Tibial nerve (tissue), 4 donors: ENCODE measurements at regions not wholly inside any gene's neighbourhood (a gene's known extent, or its start where the extent isn't known, plus 50 kb on each side); places are given as distances from the start of the nearest gene placed in this dataset.

Source experiments
- DNase-seq, 2 donors: peaks; one replicate each; pipeline ENCODE4 v3.0.0-alpha.2; 2019; ENCODE audit warnings: low spot score in 2 of 2
- H3K27ac ChIP-seq, 4 donors: fragments of 200-600 bp; sonication (generic) in 3 of 4; one replicate each; pipeline ENCODE4 v1.5.1; 2017 to 2019; ENCODE audit warnings: mild to moderate bottlenecking in 1 of 4
- H3K27me3 ChIP-seq, 2 donors: fragments of 200-600 bp; sonication (generic) in 1 of 2; one replicate each; pipeline versions ENCODE4 v1.5.1 to v1.6.0; 2017 to 2019
- H3K36me3 ChIP-seq, 3 donors: fragments of 200-600 bp; sonication (generic); one replicate each; pipeline ENCODE4 v1.5.1; 2018 to 2019
- H3K4me1 ChIP-seq, 4 donors: fragments of 200-600 bp; sonication (generic) in 3 of 4; one replicate each; pipeline ENCODE4 v1.5.1; 2017 to 2019
- H3K4me3 ChIP-seq, 4 donors: fragments of 200-600 bp; sonication (generic) in 3 of 4; one replicate each; pipeline ENCODE4 v1.5.1; 2017 to 2019; ENCODE audit warnings: mild to moderate bottlenecking in 1 of 4, moderate library complexity in 1 of 4
- H3K9me3 ChIP-seq, 4 donors: fragments of 200-600 bp; sonication (generic) in 3 of 4; one replicate each; pipeline ENCODE4 v1.5.1; 2017 to 2019
- EP300 ChIP-seq, 2 donors: sonication (generic); formaldehyde crosslinking; IDR thresholded peaks; one replicate each; pipeline ENCODE4 v1.6.1; 2017; ENCODE audit warnings: antibody characterized with exemption in 2 of 2, mild to moderate bottlenecking in 1 of 2
- POLR2A ChIP-seq, 2 donors: fragments of 450-650 bp; IDR thresholded peaks; one replicate each; pipeline ENCODE4 v1.6.1; 2017; ENCODE audit warnings: antibody characterized with exemption in 2 of 2, mild to moderate bottlenecking in 2 of 2, moderate library complexity in 2 of 2
- WGBS, 2 donors: methylation state at CpG; one replicate each; pipeline ENCODE4 v1.1.5; 2018; 5-methylcytosine and 5-hydroxymethylcytosine counted together
- TF ChIP-seq, protein P1 (sequence below), 5 experiments: fragments of 200-600 bp in 3 of 5; fragments of 450-650 bp in 2 of 5; sonication (generic) in 3 of 5; IDR thresholded peaks; one replicate each; pipeline ENCODE4 v1.5.1; 2016 to 2019; ENCODE audit warnings: antibody characterized with exemption in 5 of 5, mild to moderate bottlenecking in 3 of 5, moderate library complexity in 2 of 5

DNA sequence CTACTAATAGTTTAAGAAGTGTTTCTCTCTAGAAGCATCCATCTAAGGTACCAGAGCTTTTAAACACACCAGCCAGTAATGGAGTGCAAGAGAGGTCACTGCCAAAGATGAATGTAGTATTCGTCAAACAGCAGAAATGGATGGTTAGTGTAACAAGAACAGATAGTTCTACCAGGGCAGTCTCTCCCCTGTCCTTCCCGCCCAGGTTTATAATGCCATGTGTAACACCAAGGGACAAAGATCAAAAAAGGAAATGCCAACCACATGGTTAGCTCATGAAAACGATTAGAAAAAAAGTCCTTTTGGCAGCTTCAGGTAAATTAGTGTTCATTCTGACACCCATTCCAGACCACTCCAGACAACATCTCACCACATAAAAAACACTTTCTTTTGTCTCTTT, 100.9 kb downstream of the RPS29 start:
- H3K4me1 ChIP-seq: no peaks in the 10 kb centered on the region
- TF ChIP-seq, protein P1, sequence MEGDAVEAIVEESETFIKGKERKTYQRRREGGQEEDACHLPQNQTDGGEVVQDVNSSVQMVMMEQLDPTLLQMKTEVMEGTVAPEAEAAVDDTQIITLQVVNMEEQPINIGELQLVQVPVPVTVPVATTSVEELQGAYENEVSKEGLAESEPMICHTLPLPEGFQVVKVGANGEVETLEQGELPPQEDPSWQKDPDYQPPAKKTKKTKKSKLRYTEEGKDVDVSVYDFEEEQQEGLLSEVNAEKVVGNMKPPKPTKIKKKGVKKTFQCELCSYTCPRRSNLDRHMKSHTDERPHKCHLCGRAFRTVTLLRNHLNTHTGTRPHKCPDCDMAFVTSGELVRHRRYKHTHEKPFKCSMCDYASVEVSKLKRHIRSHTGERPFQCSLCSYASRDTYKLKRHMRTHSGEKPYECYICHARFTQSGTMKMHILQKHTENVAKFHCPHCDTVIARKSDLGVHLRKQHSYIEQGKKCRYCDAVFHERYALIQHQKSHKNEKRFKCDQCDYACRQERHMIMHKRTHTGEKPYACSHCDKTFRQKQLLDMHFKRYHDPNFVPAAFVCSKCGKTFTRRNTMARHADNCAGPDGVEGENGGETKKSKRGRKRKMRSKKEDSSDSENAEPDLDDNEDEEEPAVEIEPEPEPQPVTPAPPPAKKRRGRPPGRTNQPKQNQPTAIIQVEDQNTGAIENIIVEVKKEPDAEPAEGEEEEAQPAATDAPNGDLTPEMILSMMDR (IDR thresholded peaks at IDR 0.05): no peak
- TF ChIP-seq EP300 (IDR thresholded peaks at IDR 0.05) (no peak), POLR2A (IDR thresholded peaks at IDR 0.05) (no peak)
- H3K36me3 ChIP-seq: no peaks in the 10 kb centered on the region
- H3K9me3 ChIP-seq: peaks cover 0 to 6% (median 0%) of the 10 kb centered on the region in 4 donors
- H3K27ac ChIP-seq: no peak overlapping the region
- 39 to 41% methylated on average over 3 of the region's 3 CpGs for WGBS, 2 donors
- DNase-seq: no peak
- H3K27me3 ChIP-seq: no peaks in the 10 kb centered on the region
- H3K4me3 ChIP-seq: no peak overlapping the region

- Histone ChIP-seq H3K36me3 (no peaks in the 10 kb centered on the region), H3K27me3 (no peaks in the 10 kb centered on the region), H3K9me3 (peaks cover 0 to 6% (median 0%) of the 10 kb centered on the region in 4 donors), H3K27ac (no peak overlapping the region), H3K4me3 (no peak overlapping the region), H3K4me1 (no peaks in the 10 kb centered on the region)
- 84 to 91% methylated on average over 2 of the region's 2 CpGs for WGBS, 2 donors
- no peak for TF ChIP-seq EP300 (IDR thresholded peaks at IDR 0.05)
- TF ChIP-seq POLR2A (IDR thresholded peaks at IDR 0.05): no peak
- TF ChIP-seq, protein P1 (IDR thresholded peaks at IDR 0.05): no peak
- no peak for DNase-seq
Measured at GRCh38 chr14:49484180-49484579, 102.0 kb downstream of the RPS29 start.

GRCh38 chr14:49483268-49483667, 102.9 kb downstream of the RPS29 start:
- Histone ChIP-seq H3K27ac (no peak overlapping the region), H3K9me3 (peaks cover 0 to 2% (median 0%) of the 10 kb centered on the region in 4 donors), H3K4me3 (no peak overlapping the region), H3K4me1 (no peaks in the 10 kb centered on the region), H3K27me3 (no peaks in the 10 kb centered on the region), H3K36me3 (no peaks in the 10 kb centered on the region)
- WGBS, 2 donors: 12 to 42% methylated on average over 1 of the region's 1 CpG
- DNase-seq: no peak
- no peak for TF ChIP-seq POLR2A (IDR thresholded peaks at IDR 0.05)
- TF ChIP-seq EP300 (IDR thresholded peaks at IDR 0.05): no peak
- TF ChIP-seq, protein P1 (IDR thresholded peaks at IDR 0.05): no peak

GRCh38 chr14:49480979-49481498, 105.1 kb downstream of the RPS29 start:
- DNase-seq: no peak
- no peaks in the 10 kb centered on the region for H3K27me3 ChIP-seq
- H3K27ac ChIP-seq: no peak overlapping the region
- no peaks in the 10 kb centered on the region for H3K36me3 ChIP-seq
- TF ChIP-seq EP300 (IDR thresholded peaks at IDR 0.05): no peak
- TF ChIP-seq, protein P1 (IDR thresholded peaks at IDR 0.05): no peak
- no peak for TF ChIP-seq POLR2A (IDR thresholded peaks at IDR 0.05)
- H3K4me3 ChIP-seq: no peak overlapping the region
- H3K4me1 ChIP-seq: no peaks in the 10 kb centered on the region
- H3K9me3 ChIP-seq: no peaks in the 10 kb centered on the region

DNA sequence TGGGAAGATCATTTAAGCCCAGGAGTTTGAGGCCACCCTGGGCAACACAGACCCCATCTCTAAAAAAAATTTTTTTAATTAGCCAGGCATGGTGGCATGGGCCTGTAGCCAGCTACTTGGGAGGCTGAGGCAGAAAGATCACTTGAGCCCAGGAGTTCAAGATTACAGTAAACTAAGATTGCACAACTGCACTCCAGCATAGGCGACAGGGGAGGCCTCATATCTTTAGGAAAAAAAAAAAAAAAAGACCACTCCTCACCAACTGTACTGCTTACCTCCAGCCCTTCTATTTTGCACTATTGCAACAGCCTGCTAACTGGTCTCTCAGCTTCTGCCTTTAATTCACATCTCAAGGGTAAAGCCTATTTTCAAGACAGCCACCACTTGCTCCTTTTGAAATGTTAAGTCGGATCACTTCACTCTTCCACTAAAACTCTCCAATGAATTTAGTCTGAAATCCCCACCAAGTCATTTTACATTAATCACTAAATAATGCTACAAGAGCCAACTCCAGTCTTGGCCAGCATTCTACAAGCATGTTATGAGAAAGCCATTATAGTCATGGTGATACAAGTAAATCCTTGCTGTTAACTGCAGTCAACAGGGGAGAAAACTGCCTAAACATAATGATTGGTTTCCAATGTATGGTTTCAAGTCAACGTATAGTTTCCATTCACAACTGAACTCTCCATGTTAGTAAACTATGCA, 106.0 kb downstream of the RPS29 start:
- no peaks in the 10 kb centered on the region for H3K4me1 ChIP-seq
- TF ChIP-seq, protein P1 (IDR thresholded peaks at IDR 0.05): no peak
- TF ChIP-seq EP300 (IDR thresholded peaks at IDR 0.05): no peak
- no peak for TF ChIP-seq POLR2A (IDR thresholded peaks at IDR 0.05)
- no peaks in the 10 kb centered on the region for H3K9me3 ChIP-seq
- WGBS, 2 donors: 78 to 88% methylated on average over 3 of the region's 3 CpGs
- no peaks in the 10 kb centered on the region for H3K27me3 ChIP-seq
- H3K27ac ChIP-seq: no peak overlapping the region
- H3K4me3 ChIP-seq: no peak overlapping the region
- H3K36me3 ChIP-seq: no peaks in the 10 kb centered on the region
- DNase-seq: no peak
